ENCODE measurements at regions not wholly inside any gene's neighbourhood (a gene's known extent, or its start where the extent isn't known, plus 50 kb on each side); places are given as distances from the start of the nearest gene placed in this dataset.

- CTCF ChIA-PET = no interaction called here
- TF ChIP-seq CHD4 (IDR thresholded peaks at IDR 0.05; ENCODE audit: borderline replicate concordance) (no peak), BCL3 (IDR thresholded peaks at IDR 0.05) (no peak), PBX3 (IDR thresholded peaks at IDR 0.05) (no peak)
- DNase-seq (ENCODE audit: low read depth in 1 of 2, low spot score in 1 of 2) = no peak
- no peaks in the 10 kb centered on the region for H3K4me1 ChIP-seq
- POLR2A ChIA-PET = no interaction called here
- H3K27ac ChIP-seq = no peak overlapping the region
- H3K4me3 ChIP-seq = no peak overlapping the region
- ATAC-seq = no peak
- FAIRE-seq = no peak
- no peak overlapping the region for H3K4me2 ChIP-seq
- WGBS (ENCODE audit: missing lambda C conversion rate) = 48% methylated on average over 6 of the region's 6 CpGs
- no peaks in the 10 kb centered on the region for H3K9me3 ChIP-seq
Observed at GRCh38 chr1:185534801-185535200, 199.4 kb upstream of the HMCN1 start.

- TF ChIP-seq, protein P1, sequence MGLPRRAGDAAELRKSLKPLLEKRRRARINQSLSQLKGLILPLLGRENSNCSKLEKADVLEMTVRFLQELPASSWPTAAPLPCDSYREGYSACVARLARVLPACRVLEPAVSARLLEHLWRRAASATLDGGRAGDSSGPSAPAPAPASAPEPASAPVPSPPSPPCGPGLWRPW (IDR thresholded peaks at IDR 0.05) = no peak
- no peak for TF ChIP-seq CBX2 (IDR thresholded peaks at IDR 0.05; ENCODE audit: borderline replicate concordance, low read depth)
- TF ChIP-seq HOXB13 (CRISPR knock-in tag; IDR thresholded peaks at IDR 0.05; ENCODE audit: low read depth) = no peak
- TF ChIP-seq BHLHE40 (IDR thresholded peaks at IDR 0.05; ENCODE audit: low read depth, low read length) = no peak
- no peak for TF ChIP-seq FOSL2 (IDR thresholded peaks at IDR 0.05)
- TF ChIP-seq FOSL2 (CRISPR knock-in tag; IDR thresholded peaks at IDR 0.05) = no peak
- no peak for TF ChIP-seq GATA3 (IDR thresholded peaks at IDR 0.05; ENCODE audit: borderline replicate concordance)
- TF ChIP-seq, protein P2, sequence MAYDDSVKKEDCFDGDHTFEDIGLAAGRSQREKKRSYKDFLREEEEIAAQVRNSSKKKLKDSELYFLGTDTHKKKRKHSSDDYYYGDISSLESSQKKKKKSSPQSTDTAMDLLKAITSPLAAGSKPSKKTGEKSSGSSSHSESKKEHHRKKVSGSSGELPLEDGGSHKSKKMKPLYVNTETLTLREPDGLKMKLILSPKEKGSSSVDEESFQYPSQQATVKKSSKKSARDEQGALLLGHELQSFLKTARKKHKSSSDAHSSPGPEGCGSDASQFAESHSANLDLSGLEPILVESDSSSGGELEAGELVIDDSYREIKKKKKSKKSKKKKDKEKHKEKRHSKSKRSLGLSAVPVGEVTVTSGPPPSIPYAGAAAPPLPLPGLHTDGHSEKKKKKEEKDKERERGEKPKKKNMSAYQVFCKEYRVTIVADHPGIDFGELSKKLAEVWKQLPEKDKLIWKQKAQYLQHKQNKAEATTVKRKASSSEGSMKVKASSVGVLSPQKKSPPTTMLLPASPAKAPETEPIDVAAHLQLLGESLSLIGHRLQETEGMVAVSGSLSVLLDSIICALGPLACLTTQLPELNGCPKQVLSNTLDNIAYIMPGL (CRISPR knock-in tag; IDR thresholded peaks at IDR 0.05; ENCODE audit: borderline replicate concordance) = no peak
- TF ChIP-seq SREBF2 (IDR thresholded peaks at IDR 0.05) = no peak
- no peak for TF ChIP-seq NFE2L2 (conservative IDR thresholded peaks at IDR 0.05; ENCODE audit: low read length)
- no peak for TF ChIP-seq JUNB (IDR thresholded peaks at IDR 0.05)
- no peak for TF ChIP-seq BCL3 (IDR thresholded peaks at IDR 0.05)
- TF ChIP-seq EHMT2 (IDR thresholded peaks at IDR 0.05; ENCODE audit: low read depth) = no peak
- TF ChIP-seq JUN (IDR thresholded peaks at IDR 0.05) = no peak
- TF ChIP-seq ATOH8 (CRISPR knock-in tag; IDR thresholded peaks at IDR 0.05; ENCODE audit: low read depth) = no peak
- TF ChIP-seq, protein P3, sequence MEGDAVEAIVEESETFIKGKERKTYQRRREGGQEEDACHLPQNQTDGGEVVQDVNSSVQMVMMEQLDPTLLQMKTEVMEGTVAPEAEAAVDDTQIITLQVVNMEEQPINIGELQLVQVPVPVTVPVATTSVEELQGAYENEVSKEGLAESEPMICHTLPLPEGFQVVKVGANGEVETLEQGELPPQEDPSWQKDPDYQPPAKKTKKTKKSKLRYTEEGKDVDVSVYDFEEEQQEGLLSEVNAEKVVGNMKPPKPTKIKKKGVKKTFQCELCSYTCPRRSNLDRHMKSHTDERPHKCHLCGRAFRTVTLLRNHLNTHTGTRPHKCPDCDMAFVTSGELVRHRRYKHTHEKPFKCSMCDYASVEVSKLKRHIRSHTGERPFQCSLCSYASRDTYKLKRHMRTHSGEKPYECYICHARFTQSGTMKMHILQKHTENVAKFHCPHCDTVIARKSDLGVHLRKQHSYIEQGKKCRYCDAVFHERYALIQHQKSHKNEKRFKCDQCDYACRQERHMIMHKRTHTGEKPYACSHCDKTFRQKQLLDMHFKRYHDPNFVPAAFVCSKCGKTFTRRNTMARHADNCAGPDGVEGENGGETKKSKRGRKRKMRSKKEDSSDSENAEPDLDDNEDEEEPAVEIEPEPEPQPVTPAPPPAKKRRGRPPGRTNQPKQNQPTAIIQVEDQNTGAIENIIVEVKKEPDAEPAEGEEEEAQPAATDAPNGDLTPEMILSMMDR (IDR thresholded peaks at IDR 0.05) = no peak
- no peak for TF ChIP-seq RNF2 (IDR thresholded peaks at IDR 0.05; ENCODE audit: borderline replicate concordance, low read depth)
- no peak for TF ChIP-seq CBX8 (IDR thresholded peaks at IDR 0.05)
- TF ChIP-seq CHD4 (IDR thresholded peaks at IDR 0.05; ENCODE audit: borderline replicate concordance) = no peak
- no peak overlapping the region for H3K4me3 ChIP-seq
- ChIA-PET CTCF (no interaction called here), POLR2A (no interaction called here)
- H3K9me3 ChIP-seq = no peaks in the 10 kb centered on the region
- ATAC-seq (no peak), DNase-seq (ENCODE audit: low read depth in 1 of 2, low spot score in 1 of 2) (no peak), FAIRE-seq (no peak)
- 73% methylated on average over 4 of the region's 4 CpGs for WGBS (ENCODE audit: missing lambda C conversion rate)
- H3K27ac ChIP-seq = no peak overlapping the region
- H3K4me2 ChIP-seq = no peak overlapping the region
- H3K4me1 ChIP-seq = no peaks in the 10 kb centered on the region
Observed at GRCh38 chr1:185533596-185533995, 200.6 kb upstream of the HMCN1 start.
